Tongue (tissue), 1 donor: ENCODE measurements at regions not wholly inside any gene's neighbourhood (a gene's known extent, or its start where the extent isn't known, plus 50 kb on each side); places are given as distances from the start of the nearest gene placed in this dataset.
A peak's percentile ranks its signal among the peaks of the same experiment; 100 is the strongest.

Experiments used
- DNase-seq: peaks from one replicate; pipeline ENCODE4 v3.0.0-alpha.2; 2015

DNA sequence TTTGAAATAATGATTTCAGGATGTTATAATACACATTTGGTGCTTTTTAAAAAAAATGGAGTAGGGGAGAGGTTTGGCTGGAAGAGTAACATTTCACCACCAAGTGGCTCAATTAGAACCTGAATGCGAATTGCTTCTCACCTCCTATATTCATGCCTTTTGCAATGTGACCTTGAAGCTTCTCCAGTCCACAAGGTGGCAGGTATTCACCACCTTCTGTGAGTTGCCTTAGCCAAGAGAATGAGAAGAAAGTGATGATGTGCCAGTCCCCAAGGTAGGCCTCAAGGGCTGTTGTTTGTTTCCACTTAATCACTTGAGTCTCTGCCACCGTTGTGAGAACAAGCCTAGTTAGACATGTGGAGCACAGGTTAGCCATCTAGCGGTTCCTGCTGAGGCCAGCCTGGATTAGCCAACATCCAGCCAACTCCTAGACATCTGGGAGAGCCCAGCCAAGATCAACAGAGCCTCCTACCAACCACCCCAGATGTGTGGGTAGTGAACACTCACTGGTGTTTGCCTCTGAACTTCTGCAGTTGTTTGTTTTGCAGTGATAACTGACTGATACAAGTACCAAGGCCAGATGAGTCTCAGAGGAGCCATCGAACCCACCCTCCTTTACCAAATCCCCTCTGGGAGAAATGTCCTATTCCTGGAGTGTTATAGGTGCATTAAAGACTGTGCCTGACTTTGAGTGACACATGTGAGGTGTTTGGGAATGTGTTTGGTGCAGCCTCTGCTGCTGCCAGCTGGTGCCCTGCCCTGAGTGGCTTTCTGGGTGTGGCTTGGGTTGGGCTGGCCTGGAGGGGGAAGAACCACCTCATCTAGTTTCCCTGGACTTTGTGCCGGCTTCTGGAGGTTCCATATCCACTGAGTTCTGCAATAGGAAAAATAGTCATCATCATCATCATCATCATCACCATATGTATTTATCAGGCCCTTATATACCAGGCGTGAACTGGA, 132.5 kb upstream of the RFLNA start:
- DNase-seq, result no peak

DNA sequence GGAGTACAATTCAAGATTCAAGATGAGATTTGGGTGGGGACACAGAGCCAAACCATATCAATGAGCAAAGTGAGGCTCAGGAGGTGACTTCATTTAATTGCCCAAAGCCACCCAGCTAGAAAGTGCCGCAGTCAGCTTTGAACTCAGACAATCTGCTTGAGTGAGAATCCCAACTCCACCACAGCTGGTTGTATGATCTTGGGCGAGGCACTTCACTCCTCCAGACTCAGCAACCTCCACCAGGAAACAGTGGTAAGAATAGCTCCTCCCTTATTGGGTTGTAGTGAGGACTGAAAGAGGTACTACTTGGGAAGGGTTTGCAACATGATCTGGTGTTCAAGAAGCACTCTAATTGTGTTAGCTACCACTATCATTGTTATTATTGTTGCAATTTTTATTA, 129.2 kb upstream of the RFLNA start:
- no peak for DNase-seq

DNA sequence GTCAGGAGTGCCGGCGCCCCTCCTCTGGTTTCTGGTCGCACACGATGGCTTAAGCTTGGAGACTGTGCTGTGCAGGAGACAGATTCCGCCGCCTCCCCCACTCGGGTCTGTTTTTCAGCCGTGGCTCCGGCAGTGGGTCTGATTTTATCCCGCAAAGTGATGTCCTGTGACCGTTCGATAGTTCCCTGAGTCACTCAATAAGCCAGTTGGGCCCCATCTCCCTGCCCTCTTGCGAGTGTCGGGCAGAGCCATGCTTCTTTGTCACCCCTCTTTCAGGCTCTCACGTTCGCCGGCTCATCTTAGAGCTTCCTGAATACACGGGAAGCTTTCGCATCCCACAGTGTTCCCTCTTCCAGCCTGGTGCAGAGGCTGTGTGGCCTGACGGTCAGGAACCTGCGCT, 127.8 kb upstream of the RFLNA start:
- no peak for DNase-seq

GRCh38 chr12:124168016-124168786, 126.7 kb upstream of the RFLNA start:
- DNase-seq, result no peak

DNA sequence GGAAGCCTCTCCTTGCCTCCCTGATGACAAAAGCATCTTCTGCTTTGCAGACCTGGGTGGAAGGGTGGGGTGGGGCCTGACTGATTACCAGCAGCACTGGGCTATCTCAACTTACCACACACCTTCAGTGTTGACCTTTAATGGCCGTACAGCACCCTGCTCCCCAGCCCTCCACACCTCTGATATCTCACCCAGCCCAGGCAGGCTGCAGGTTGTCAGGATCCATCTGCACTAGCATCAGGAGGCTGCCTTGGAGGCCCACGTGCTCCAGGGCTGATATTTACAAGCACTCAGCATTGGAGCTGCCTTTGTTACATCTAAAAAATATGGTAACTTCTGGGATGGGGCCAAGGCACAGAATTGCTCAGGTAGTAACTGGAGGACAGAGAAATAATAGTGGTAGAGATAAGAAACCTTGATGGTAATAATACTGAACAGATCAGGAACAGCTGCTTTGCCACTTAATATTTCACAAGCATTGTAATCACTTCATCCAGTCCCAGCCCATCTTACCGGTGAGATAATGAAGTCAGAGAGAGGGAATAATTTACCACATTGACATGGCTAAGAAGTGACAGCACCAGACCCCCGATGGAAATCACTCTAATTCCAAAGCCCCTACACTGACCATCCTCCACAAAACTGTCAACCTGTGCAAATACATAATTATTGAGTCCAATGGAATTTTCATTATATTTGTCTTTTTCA, 125.2 kb upstream of the RFLNA start:
- DNase-seq, result no peak

DNA sequence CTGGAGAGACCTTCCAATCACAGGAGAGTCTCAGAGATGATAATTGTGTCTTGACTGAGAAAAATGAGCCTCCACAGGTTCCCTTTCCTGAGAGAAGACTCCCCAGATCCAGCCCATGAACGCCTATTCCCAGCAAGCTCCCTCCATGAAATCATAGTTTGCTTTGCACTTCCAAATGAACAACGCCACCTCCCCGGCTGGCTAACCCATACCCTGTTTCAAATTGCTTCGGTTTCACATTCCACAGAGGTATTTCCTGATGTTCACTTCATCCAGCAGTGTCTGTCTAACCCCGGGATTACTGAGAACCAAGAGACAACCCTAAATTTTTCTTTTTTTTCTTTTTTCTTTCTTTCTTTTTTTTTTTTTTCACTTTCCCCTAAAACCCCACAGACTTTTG, 124.1 kb upstream of the RFLNA start:
- peak; percentile 75 for DNase-seq

- DNase-seq, result peak; percentile 56
Observed at GRCh38 chr12:124171231-124171979, 123.5 kb upstream of the RFLNA start.

- DNase-seq, result no peak
Observed at GRCh38 chr12:124172636-124173035, 122.3 kb upstream of the RFLNA start.

GRCh38 chr12:124173692-124174091, 121.2 kb upstream of the RFLNA start:
- DNase-seq, result no peak

DNA sequence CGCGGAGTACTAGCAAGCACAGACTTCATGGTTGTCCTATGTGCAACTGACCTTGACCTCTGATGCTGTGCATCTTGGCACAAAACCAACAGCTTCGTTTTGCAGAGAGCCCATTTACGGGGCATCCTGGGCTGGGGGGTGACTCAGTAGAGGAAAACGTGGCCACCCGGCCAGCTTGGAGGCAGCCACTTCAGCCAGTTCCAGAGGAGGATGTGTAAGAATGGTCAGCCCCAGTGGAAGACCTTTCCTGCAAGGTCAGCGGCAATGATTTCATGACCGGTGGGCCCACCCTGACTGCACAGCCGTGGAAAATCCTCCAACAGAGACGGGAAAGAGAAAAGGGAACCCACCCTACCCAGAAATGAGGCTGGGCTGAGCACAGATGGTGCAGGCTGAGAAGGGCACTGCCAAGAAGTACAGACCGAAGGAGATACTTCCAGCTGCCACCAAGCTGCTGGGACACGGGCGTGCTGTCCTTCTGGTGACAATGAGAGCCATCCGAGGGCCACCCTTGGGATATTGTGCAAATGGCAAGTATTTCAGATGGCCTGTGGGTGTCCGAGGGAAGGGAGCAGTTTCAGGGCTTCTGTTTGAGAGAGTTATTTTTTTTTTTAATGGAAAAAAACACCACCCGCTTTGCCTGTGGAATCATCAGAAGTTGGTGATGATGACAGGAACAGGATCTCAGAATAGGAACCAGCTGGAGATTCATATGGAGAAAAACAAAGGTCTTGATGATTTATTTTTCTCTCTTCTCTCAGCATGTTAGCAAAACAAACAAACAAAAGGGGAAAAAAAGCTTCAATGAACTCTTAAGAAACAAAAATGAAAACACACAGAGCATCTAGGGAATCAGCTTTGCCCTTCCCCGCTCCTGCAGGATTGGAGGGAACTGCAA, 120.2 kb upstream of the RFLNA start:
- peak; percentile 77 for DNase-seq

DNA sequence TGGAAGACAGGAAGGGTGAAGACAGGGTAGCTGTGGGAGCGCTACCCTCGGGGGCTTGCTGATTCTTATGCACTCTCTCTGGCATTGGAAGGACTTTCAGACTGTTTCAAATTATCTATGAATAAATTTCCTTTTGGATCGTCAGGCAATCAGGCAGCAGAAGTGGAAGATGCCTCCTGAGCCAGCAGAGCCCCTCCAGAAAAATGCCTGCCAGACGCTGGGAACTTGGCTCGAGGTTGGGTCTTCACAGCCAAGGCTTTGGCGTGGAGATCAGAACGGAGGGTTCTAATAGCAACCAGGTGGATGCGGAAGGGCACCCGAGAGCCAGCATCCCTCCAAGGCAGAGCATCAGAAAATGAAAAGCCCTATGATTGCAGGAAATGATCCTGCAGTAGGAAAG, 119.2 kb upstream of the RFLNA start:
- DNase-seq, result peak; percentile 41

DNA sequence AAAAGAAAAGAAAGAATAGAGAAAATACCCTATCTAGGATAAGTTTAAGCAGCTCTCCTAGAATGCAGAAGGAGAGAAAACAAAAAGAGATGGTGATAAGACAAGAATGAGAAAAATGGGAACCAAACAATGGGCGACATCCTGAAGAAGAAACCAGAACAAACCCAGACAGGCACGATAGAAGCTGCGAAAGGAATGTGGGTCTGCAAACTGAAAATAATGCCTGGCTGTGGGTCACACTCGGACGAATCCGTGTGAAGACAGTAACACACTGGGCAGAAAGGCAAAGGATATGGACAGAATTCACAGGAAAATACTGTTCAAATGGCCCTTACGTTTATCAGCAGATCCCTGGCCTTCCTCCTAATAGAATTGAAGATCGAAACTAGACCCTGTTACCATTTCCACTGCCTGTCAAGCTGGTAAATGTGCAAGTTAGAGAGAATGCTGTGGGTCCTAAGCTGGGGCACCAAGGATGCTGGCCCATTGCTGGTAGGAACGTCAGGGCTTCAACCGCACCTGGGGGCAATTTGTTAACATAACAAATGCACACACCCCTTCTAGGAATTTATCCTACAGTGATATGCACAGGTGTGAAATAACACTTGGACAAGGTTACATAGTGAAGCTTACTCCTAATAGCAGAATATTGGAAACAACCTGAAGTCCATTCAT, 117.5 kb upstream of the RFLNA start:
- no peak for DNase-seq

DNA sequence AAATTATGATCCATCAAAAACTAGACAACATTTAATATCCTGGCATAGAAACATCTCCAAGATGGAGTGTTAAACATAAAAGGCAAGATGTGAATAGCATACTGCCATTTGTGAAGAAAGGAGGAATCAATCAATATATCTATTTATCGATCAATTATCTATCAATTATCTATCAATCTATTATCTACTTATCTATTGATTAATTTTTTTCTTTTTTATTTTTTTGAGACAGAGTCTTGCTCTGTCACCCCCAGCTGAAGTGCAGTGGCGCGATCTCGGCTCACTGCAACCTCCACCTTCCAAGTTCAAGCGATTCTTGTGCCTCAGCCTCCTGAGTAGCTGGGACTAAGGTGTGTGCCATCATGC, 117.0 kb upstream of the RFLNA start:
- DNase-seq, result no peak

DNA sequence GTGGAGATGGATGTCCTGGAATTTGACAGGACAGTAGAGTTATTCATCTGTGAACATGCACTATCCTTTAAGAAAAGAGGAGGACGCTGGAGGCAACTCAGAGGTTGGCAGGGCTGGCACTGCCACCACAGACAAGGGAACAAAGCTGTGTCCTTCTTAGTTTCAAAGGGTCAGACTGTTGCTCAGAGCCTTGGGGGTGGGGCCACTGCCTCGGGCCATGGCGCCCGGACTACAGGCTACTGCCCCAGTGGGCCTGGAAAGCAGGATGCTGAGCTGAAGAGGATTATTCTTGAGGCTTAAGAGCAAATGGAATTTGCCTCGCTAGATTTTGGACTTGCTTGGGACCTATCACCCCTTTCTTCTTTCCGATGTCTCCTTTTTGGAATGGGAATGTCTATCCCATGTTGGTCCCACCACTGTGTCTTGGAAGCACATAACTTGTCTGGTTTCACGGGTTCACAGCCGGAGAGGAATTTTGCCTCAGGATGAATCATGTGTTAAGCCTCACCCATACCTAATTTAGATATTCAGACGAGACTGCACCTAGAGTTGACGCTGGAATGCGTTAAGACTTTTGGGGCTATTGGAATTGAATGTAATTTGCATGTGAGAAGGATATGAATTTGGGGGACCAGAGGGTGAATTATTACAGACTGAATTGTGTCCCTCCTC, 114.8 kb upstream of the RFLNA start:
- no peak for DNase-seq

GRCh38 chr12:124183172-124183571, 111.7 kb upstream of the RFLNA start:
- no peak for DNase-seq

DNA sequence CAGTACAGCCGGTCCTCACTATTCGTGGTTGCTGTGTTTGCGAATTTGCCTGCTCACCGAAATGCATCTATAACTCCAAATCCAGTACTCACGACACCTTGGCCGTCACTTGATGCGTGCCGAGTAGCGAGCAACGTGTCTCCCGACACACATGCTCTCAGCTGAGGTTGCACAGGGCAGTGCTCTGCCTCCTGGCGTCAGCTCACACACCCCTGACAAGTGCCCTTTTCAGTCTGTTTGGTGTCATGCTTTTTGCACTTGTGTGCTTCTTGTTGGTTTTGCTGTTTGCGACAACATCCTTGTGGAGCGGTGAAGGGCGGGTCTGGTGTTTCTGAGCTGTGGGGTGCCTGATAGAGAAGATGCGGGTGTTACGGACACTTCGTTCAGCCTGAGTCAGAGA, 110.4 kb upstream of the RFLNA start:
- no peak for DNase-seq

- peak; percentile 39 for DNase-seq
Observed at GRCh38 chr12:124185971-124186686, 108.8 kb upstream of the RFLNA start.

DNA sequence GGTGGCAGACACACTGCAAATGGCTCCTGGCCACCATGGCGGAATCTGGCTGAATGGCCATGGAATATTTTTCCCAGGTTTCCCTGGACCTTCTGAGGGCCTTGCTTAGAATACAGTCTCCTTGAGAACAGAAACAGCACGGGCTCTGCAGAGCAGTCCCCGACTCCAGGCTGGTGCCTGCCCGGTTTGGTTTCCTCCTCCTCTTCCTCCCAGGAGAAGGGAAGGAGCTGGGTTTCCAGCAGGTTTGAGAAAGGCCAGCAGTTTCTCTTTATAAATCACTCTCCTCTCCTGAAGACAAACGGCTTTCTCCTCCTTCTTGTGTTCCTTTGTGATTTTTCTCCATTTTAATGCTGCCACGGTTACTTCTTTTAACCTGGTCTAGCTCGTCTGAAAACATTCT, 106.8 kb upstream of the RFLNA start:
- DNase-seq, result no peak
